GM23338 (cell line): ENCODE measurements at regions not wholly inside any gene's neighbourhood (a gene's known extent, or its start where the extent isn't known, plus 50 kb on each side); places are given as distances from the start of the nearest gene placed in this dataset.

Experiments
- ATAC-seq: fragments of 200-7000 bp; cut with Tn5 transposase; 3 replicates; pipeline ENCODE4 v1.9.1; 2020
- DNase-seq: peaks from one replicate; pipeline ENCODE4 v3.0.0-alpha.2; 2015; ENCODE audit warnings: low spot score
- H2AFZ ChIP-seq: fragments of 200-600 bp; sonication (generic); 2 replicates; pipeline ENCODE4 v1.8.0; 2016; ENCODE audit warnings: antibody characterized with exemption, mild to moderate bottlenecking, moderate library complexity
- H3F3A ChIP-seq: fragments of 200-600 bp; sonication (generic); replicated peaks from 2 replicates; pipeline ENCODE4 v1.8.0; 2017; ENCODE audit warnings: antibody characterized with exemption, mixed run types, low read depth
- H3K27ac ChIP-seq: fragments of 200-600 bp; sonication (generic); 2 replicates; pipeline ENCODE4 v1.6.1; 2016; ENCODE audit warnings: low read depth
- H3K27me3 ChIP-seq: fragments of 200-600 bp; sonication (generic); 2 replicates; pipeline ENCODE4 v1.8.0; 2016; ENCODE audit warnings: mild to moderate bottlenecking, mixed run types, moderate library complexity; ENCODE audit not compliant: insufficient read depth
- H3K36me3 ChIP-seq: fragments of 200-600 bp; sonication (generic); 2 replicates; pipeline ENCODE4 v1.8.0; 2016; ENCODE audit warnings: mild to moderate bottlenecking; ENCODE audit not compliant: insufficient read depth
- H3K4me1 ChIP-seq: fragments of 200-600 bp; sonication (generic); 2 replicates; pipeline ENCODE4 v1.8.0; 2016; ENCODE audit warnings: mild to moderate bottlenecking, moderate library complexity; ENCODE audit not compliant: insufficient read depth
- H3K4me2 ChIP-seq: fragments of 200-600 bp; sonication (generic); 2 replicates; pipeline ENCODE4 v1.7.1; 2017; ENCODE audit warnings: mixed run types
- H3K4me3 ChIP-seq: fragments of 200-600 bp; sonication (generic); 2 replicates; pipeline ENCODE4 v1.6.1; 2016; ENCODE audit warnings: mixed run types
- H3K79me2 ChIP-seq: fragments of 200-600 bp; sonication (generic); replicated peaks from 2 replicates; pipeline ENCODE4 v1.8.0; 2017; ENCODE audit warnings: mild to moderate bottlenecking; ENCODE audit not compliant: insufficient read depth
- H3K9me2 ChIP-seq: fragments of 200-600 bp; sonication (generic); 2 replicates; pipeline ENCODE4 v1.8.0; 2017; ENCODE audit not compliant: insufficient read depth
- H4K20me1 ChIP-seq: fragments of 200-600 bp; sonication (generic); replicated peaks from 2 replicates; pipeline ENCODE4 v1.8.0; 2017; ENCODE audit warnings: mild to moderate bottlenecking; ENCODE audit not compliant: insufficient read depth
- H3K27ac Mint-ChIP-seq: 2 replicates; pipeline ENCODE4 v1.8.0; 2020; ENCODE audit warnings: inconsistent platforms, mild to moderate bottlenecking, moderate library complexity, mixed read lengths
- H3K27me3 Mint-ChIP-seq: 3 replicates; pipeline ENCODE4 v1.8.0; 2022; ENCODE audit warnings: low read depth, mild to moderate bottlenecking, moderate library complexity, mixed read lengths, inconsistent platforms; ENCODE audit not compliant: insufficient read depth, poor library complexity
- H3K36me3 Mint-ChIP-seq: 3 replicates; pipeline ENCODE4 v1.8.0; 2021; ENCODE audit warnings: low read depth, mild to moderate bottlenecking, inconsistent platforms, moderate library complexity, mixed read lengths
- H3K4me1 Mint-ChIP-seq: 3 replicates; pipeline ENCODE4 v1.8.0; 2020; ENCODE audit warnings: mild to moderate bottlenecking, inconsistent platforms, mixed read lengths
- H3K4me3 Mint-ChIP-seq: 3 replicates; pipeline ENCODE4 v1.8.0; 2021; ENCODE audit warnings: moderate library complexity, mild to moderate bottlenecking, inconsistent platforms, mixed read lengths
- H3K9me3 Mint-ChIP-seq: 3 replicates; pipeline ENCODE4 v1.8.0; 2020; ENCODE audit warnings: moderate library complexity, mild to moderate bottlenecking, inconsistent platforms, mixed read lengths
- CREB1 ChIP-seq: fragments of 250-450 bp; sonication (Bioruptor Pico); IDR thresholded peaks from 2 replicates; pipeline ENCODE4 v1.5.0; 2020; ENCODE audit warnings: low read depth, mild to moderate bottlenecking, moderate library complexity
- CTCF ChIP-seq, 2 experiments: fragments of 200-600 bp in 1 of 2; sonication (generic) in 1 of 2; conservative IDR thresholded peaks; 2 replicates each; pipeline versions ENCODE4 v1.5.1 to v1.6.1; 2016 to 2017; ENCODE audit warnings: antibody characterized with exemption in 2 of 2, low read depth in 2 of 2, mild to moderate bottlenecking in 2 of 2, moderate library complexity in 1 of 2
- EZH2 ChIP-seq: fragments of 200-600 bp; sonication (generic); IDR thresholded peaks from one replicate; pipeline ENCODE4 v1.8.0; 2017; ENCODE audit warnings: antibody characterized with exemption, mild to moderate bottlenecking, low read depth; ENCODE audit not compliant: unreplicated experiment
- EZH2phosphoT487 ChIP-seq: fragments of 200-600 bp; sonication (generic); IDR thresholded peaks from one replicate; pipeline ENCODE4 v1.8.1; 2018; ENCODE audit warnings: antibody characterized with exemption; ENCODE audit not compliant: unreplicated experiment
- JUNB ChIP-seq: IDR thresholded peaks from one replicate; pipeline ENCODE4 v1.6.1; 2016; ENCODE audit warnings: antibody characterized with exemption; ENCODE audit not compliant: unreplicated experiment
- NANOG ChIP-seq: IDR thresholded peaks from 2 replicates; pipeline ENCODE4 v1.6.1; 2016; ENCODE audit warnings: antibody characterized with exemption, borderline replicate concordance
- POLR2AphosphoS5 ChIP-seq: IDR thresholded peaks from 2 replicates; pipeline ENCODE4 v1.6.1; 2016; ENCODE audit warnings: antibody characterized with exemption, low read depth
- REST ChIP-seq: IDR thresholded peaks from one replicate; pipeline ENCODE4 v1.6.1; 2018; ENCODE audit warnings: antibody characterized with exemption; ENCODE audit not compliant: unreplicated experiment
- STAT1 ChIP-seq: IDR thresholded peaks from one replicate; pipeline ENCODE4 v1.6.1; 2016; ENCODE audit warnings: antibody characterized with exemption; ENCODE audit not compliant: unreplicated experiment
- ZNF114 ChIP-seq: fragments of 250-450 bp; sonication (Bioruptor Pico); IDR thresholded peaks from 2 replicates; pipeline ENCODE4 v1.5.0; 2020; ENCODE audit warnings: mild to moderate bottlenecking, moderate library complexity
- ZNF331 ChIP-seq: fragments of 250-450 bp; sonication (Bioruptor Pico); IDR thresholded peaks from 2 replicates; pipeline ENCODE4 v1.5.0; 2020; ENCODE audit warnings: low read depth, mild to moderate bottlenecking, moderate library complexity
- ZNF462 ChIP-seq: fragments of 250-450 bp; sonication (Bioruptor Pico); IDR thresholded peaks from 2 replicates; pipeline ENCODE4 v1.5.0; 2020; ENCODE audit warnings: mild to moderate bottlenecking, moderate library complexity
- TF ChIP-seq, protein P1 (sequence below): IDR thresholded peaks from 2 replicates; pipeline ENCODE4 v1.6.1; 2016; ENCODE audit warnings: antibody characterized with exemption

DNA sequence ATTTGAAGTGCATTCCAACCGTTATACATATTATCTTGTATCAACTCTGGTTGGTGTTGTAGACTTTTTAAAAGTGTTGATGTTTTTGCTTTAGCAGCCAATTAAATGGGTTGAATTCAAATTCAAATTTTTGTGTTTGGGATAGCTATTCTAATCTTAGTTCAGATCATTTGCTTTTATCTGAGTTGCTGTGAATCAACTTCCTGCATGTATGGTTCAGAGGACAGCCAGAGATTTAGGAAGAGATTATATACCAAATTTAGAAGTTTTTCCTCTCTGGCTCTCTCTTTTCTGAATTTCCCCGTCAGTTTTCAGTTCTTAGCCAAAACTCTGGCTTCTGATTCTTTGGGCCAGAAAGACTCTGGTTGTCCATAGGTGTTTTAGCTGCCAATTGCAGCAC, 415.5 kb downstream of the NUF2 start:
- H3K4me1 ChIP-seq: no peaks in the 10 kb centered on the region
- ATAC-seq: no peak
- H2AFZ ChIP-seq: peak overlapping the region; percentile 80
- no peaks in the 10 kb centered on the region for H3K79me2 ChIP-seq
- no peaks in the 10 kb centered on the region for H3K9me3 Mint-ChIP-seq
- no peak overlapping the region for H3K4me2 ChIP-seq
- H3K4me3 ChIP-seq: no peak overlapping the region
- no peaks in the 10 kb centered on the region for H3F3A ChIP-seq
- H3K36me3 Mint-ChIP-seq: no peaks in the 10 kb centered on the region
- no peak overlapping the region for H3K4me3 Mint-ChIP-seq
- H3K4me1 Mint-ChIP-seq: peaks cover 10% of the 10 kb centered on the region
- no peaks in the 10 kb centered on the region for H3K27me3 ChIP-seq
- H3K36me3 ChIP-seq: no peaks in the 10 kb centered on the region
- H3K27me3 Mint-ChIP-seq: no peaks in the 10 kb centered on the region
- H3K27ac Mint-ChIP-seq: peak overlapping the region; percentile 14; the same call in 1 of the 2 replicates
- TF ChIP-seq, protein P1, sequence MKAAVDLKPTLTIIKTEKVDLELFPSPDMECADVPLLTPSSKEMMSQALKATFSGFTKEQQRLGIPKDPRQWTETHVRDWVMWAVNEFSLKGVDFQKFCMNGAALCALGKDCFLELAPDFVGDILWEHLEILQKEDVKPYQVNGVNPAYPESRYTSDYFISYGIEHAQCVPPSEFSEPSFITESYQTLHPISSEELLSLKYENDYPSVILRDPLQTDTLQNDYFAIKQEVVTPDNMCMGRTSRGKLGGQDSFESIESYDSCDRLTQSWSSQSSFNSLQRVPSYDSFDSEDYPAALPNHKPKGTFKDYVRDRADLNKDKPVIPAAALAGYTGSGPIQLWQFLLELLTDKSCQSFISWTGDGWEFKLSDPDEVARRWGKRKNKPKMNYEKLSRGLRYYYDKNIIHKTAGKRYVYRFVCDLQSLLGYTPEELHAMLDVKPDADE: no peak
- TF ChIP-seq ZNF462 (CRISPR knock-in tag): no peak
- TF ChIP-seq REST: no peak
- no peak for TF ChIP-seq NANOG
- no peak for TF ChIP-seq EZH2phosphoT487
- no peak for TF ChIP-seq JUNB
- no peak for TF ChIP-seq CREB1 (CRISPR knock-in tag)
- no peak for TF ChIP-seq POLR2AphosphoS5
- no peak for TF ChIP-seq STAT1
- TF ChIP-seq ZNF114: no peak
- no peak for TF ChIP-seq ZNF331 (CRISPR knock-in tag)
- TF ChIP-seq EZH2: no peak
- TF ChIP-seq CTCF (conservative IDR thresholded peaks at IDR 0.05; ENCODE audit: low read depth in 2 of 2): no peak
- H3K27ac ChIP-seq: no peak overlapping the region
- H3K9me2 ChIP-seq: no peaks in the 10 kb centered on the region
- no peak for DNase-seq
- no peaks in the 10 kb centered on the region for H4K20me1 ChIP-seq
